ENCODE measurements at regions not wholly inside any gene's neighbourhood (a gene's known extent, or its start where the extent isn't known, plus 50 kb on each side); places are given as distances from the start of the nearest gene placed in this dataset.

DNA sequence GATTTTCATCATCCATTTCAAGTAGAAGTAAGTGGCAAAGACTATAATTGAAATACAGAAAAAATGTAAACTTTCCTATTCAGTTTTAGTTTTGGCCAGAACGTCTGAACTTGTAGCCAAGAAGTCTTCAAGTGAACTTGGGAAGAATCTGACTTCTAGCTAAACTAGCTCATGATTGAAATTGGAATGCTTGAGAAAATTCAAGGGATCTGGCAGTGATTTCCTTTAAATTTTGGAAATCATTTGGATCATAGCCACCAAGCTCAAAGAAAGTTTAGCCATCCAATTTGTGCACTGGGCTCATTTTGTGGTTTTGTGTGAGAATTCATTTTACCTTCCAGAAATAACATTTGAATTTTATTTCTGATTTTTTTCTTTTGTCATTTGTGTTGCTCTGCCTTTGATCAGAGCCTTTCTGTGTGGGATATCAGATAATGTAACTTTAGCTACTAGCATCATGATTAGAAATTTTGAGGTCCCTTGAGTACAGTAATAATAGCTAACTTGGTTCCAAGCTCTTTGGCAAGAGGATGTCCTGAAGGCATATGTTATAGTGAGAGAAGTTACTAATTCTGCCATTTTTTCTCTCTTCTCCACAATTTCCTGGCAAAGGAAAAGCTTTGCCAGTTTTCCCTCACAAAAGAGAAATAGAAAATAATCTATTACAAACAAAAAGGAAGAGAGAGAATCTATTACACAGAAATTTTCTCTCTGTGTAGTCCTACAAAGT, 2123.7 kb upstream of the RAG2 start:
- TF ChIP-seq SMC3 (IDR thresholded peaks at IDR 0.05) (no peak), EP300 (IDR thresholded peaks at IDR 0.05) (no peak)
